Immature natural killer cell (primary cell): ENCODE measurements at regions not wholly inside any gene's neighbourhood (a gene's known extent, or its start where the extent isn't known, plus 50 kb on each side); places are given as distances from the start of the nearest gene placed in this dataset.

Source experiments
- DNase-seq, 3 donors: peaks; one replicate each; pipeline ENCODE4 v3.0.0; 2022; ENCODE audit warnings: mixed read lengths in 1 of 3
- H3K27ac Mint-ChIP-seq, 6 donors: one replicate each; pipeline ENCODE4 v1.8.0; 2020; ENCODE audit warnings: mixed read lengths in 6 of 6, mild to moderate bottlenecking in 5 of 6, inconsistent platforms in 4 of 6, moderate library complexity in 3 of 6
- H3K27me3 Mint-ChIP-seq, 3 donors: one replicate each; pipeline ENCODE4 v1.8.0; 2020 to 2021; ENCODE audit warnings: low read depth in 3 of 3, mild to moderate bottlenecking in 3 of 3, mixed read lengths in 3 of 3, moderate library complexity in 3 of 3, inconsistent platforms in 1 of 3
- H3K36me3 Mint-ChIP-seq, 3 donors: one replicate each; pipeline ENCODE4 v1.8.0; 2020; ENCODE audit warnings: mixed read lengths in 3 of 3, inconsistent platforms in 2 of 3, mild to moderate bottlenecking in 2 of 3
- H3K4me1 Mint-ChIP-seq, 2 donors: one replicate each; pipeline ENCODE4 v1.8.0; 2020; ENCODE audit warnings: inconsistent platforms in 2 of 2, mild to moderate bottlenecking in 2 of 2, mixed read lengths in 2 of 2, moderate library complexity in 1 of 2
- H3K4me3 Mint-ChIP-seq, 5 donors: one replicate each; pipeline ENCODE4 v1.8.0; 2020; ENCODE audit warnings: mild to moderate bottlenecking in 5 of 5, mixed read lengths in 5 of 5, inconsistent platforms in 3 of 5, moderate library complexity in 3 of 5
- H3K9me3 Mint-ChIP-seq, 6 donors: one replicate each; pipeline ENCODE4 v1.8.0; 2020; ENCODE audit warnings: mild to moderate bottlenecking in 6 of 6, mixed read lengths in 6 of 6, inconsistent platforms in 4 of 6, moderate library complexity in 3 of 6

DNA sequence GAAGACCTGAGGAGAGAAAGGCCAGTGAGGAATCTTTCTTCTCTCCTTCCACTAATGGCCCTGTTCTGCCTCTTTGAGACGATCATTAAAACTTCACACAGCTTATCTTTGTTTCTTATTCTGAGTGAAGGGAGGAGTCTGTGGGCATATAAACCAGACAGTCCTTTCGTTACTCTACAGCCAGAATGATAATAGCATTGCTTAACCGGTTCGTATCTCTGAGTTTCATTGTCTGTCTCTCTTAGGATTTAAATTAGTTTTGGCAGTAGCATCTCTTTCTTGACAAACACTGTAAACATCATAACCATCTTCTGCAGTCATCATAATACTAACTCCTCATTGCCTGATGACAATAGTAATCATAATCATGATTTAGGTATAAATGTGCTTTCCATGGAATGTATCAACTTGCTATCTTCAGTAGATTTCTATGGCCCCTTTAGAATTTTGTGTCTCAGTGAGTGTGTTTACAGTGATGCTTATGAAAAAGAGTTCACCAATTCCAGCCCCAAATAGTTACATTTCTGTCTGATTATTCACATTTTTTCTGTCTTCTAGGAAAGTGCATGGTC, 618.8 kb upstream of the KLF4 start:
- Mint-ChIP-seq H3K27me3 (no peaks in the 10 kb centered on the region), H3K4me3 (no peak overlapping the region), H3K27ac (no peak overlapping the region), H3K9me3 (peaks cover 0 to 11% (median 0%) of the 10 kb centered on the region in 6 donors), H3K4me1 (no peaks in the 10 kb centered on the region), H3K36me3 (no peaks in the 10 kb centered on the region)
- no peak for DNase-seq

DNA sequence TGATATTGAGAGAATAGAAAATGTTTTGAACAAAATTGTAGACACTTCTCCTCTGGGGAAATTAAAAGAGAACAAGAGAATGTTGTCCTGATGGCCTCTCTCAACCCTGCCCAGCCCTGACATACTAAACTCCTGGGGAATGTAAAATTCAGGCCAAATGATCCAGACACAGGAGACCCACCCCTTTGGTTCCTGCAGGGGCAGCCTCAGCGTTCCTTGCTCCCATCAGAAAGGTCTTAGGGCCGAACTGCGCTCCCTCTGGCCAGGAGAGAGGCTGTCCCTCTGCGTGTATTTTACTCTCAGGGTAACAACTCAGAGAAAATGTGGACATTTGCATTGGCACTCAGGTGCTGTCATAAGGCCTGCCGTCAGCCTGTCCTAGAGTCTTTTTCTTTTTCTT, 616.3 kb upstream of the KLF4 start:
- no peak for DNase-seq
- Mint-ChIP-seq H3K27me3 (no peaks in the 10 kb centered on the region), H3K36me3 (no peaks in the 10 kb centered on the region), H3K4me3 (no peak overlapping the region), H3K27ac (no peak overlapping the region), H3K4me1 (no peaks in the 10 kb centered on the region), H3K9me3 (peaks cover 0 to 6% (median 4%) of the 10 kb centered on the region in 6 donors)

DNA sequence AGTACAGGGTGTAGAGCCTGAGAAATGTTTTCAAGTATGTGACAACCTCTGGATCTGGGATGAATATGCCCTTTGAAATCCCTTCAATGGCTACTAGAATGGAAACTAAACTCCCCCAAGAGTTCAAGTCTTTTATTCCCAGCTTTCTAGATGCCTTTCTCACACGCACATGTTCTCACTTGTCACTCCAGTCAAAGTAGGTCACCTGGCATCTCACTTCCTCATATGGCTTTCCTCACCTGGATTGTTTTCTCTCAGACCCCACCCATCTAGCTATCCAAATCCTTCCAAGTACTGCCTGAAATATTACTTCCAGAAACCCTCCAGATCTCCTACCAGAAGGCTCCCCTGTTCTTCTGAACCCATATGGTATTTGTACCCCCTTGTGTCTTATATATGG, 615.4 kb upstream of the KLF4 start:
- Mint-ChIP-seq H3K27ac (no peak overlapping the region), H3K4me1 (no peaks in the 10 kb centered on the region), H3K9me3 (peaks cover 0 to 8% (median 4%) of the 10 kb centered on the region in 6 donors), H3K4me3 (no peak overlapping the region), H3K27me3 (peaks cover 0 to 2% (median 2%) of the 10 kb centered on the region in 3 donors), H3K36me3 (no peaks in the 10 kb centered on the region)
- DNase-seq: no peak

DNA sequence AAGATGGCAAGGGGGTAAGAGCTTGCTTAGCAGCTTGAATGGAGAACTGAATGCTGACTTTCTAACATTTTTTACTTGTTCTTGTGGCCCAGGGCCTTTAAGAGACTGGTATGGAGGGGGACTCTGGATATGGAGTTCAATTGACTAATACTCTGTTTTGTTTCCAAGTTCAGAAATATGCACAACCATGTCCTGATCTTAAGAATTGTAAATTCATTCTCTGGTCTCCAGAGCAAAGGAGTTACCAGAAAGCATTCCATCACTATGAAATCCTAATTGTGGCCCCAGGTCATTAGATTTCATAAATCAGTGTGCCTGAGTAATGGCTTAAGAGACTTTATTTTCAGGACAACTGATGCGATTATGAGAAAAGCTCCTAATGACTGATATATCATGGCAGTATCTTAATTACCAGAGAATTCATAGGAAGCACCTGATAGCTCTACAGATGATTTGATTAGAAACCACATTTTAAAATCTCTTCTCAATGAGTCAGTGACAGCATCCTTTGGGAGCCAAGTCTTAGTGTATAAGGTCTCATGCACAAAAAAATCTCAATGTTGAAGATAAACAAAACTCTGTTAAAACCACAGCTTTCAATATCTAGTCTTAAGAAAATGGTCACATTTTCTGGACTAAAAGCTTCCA, 613.6 kb upstream of the KLF4 start:
- H3K4me3 Mint-ChIP-seq: no peak overlapping the region
- no peaks in the 10 kb centered on the region for H3K4me1 Mint-ChIP-seq
- no peak for DNase-seq
- H3K27ac Mint-ChIP-seq: no peak overlapping the region
- peaks cover 0 to 2% (median 2%) of the 10 kb centered on the region in 3 donors for H3K27me3 Mint-ChIP-seq
- H3K9me3 Mint-ChIP-seq: peaks cover 0 to 8% (median 4%) of the 10 kb centered on the region in 6 donors
- no peaks in the 10 kb centered on the region for H3K36me3 Mint-ChIP-seq

GRCh38 chr9:108101410-108101809, 611.8 kb upstream of the KLF4 start:
- peaks cover 0 to 8% (median 4%) of the 10 kb centered on the region in 6 donors for H3K9me3 Mint-ChIP-seq
- no peaks in the 10 kb centered on the region for H3K36me3 Mint-ChIP-seq
- H3K27ac Mint-ChIP-seq: no peak overlapping the region

DNA sequence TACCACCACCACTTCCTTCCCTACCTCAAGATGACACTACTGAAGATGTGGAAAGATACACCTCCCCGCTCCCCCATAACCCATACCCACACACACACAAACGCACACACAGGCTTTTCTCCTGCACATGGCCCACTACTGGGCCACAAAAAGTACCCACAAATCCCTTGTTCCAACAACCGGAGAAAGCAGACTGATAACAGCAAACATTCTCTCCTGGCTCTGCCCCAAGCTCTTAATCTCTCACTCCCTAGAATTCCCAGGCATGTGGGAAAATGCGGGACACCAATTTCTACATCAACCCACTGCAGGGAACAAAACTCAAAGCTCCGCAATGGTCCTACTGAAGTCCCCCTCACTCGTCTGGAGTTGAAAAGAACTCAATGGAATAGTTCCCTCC, 611.0 kb upstream of the KLF4 start:
- H3K4me3 Mint-ChIP-seq: no peak overlapping the region
- H3K4me1 Mint-ChIP-seq: no peaks in the 10 kb centered on the region
- H3K27ac Mint-ChIP-seq: no peak overlapping the region
- peaks cover 0 to 4% (median 2%) of the 10 kb centered on the region in 3 donors for H3K27me3 Mint-ChIP-seq
- H3K9me3 Mint-ChIP-seq: peaks cover 0 to 8% (median 4%) of the 10 kb centered on the region in 6 donors
- no peak for DNase-seq
- no peaks in the 10 kb centered on the region for H3K36me3 Mint-ChIP-seq

More at GRCh38 chr9:108101410-108101809, 611.8 kb upstream of the KLF4 start:
- peaks cover 0 to 3% (median 2%) of the 10 kb centered on the region in 3 donors for H3K27me3 Mint-ChIP-seq
- H3K4me1 Mint-ChIP-seq: no peaks in the 10 kb centered on the region
- DNase-seq: no peak
- no peak overlapping the region for H3K4me3 Mint-ChIP-seq

DNA sequence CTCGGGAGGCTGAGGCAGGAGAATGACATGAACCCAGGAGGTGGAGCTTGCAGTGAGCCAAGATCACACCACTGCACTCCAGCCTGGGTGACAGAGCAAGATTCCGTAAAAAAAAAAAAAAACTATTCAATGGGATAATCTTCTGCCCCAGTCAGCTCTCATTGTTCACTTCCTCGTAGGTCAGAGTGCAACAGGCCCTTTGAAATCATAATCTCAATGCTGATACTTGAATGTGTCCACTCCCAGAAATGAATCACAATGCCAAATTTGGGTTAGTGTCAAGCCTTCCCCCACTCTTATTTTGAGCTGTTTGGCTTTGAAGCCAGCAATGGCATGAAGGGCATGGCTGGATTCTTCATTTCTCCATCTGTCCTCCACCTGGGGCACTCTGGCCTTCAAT, 610.3 kb upstream of the KLF4 start:
- no peaks in the 10 kb centered on the region for H3K36me3 Mint-ChIP-seq
- peaks cover 0 to 10% (median 4%) of the 10 kb centered on the region in 6 donors for H3K9me3 Mint-ChIP-seq
- H3K4me1 Mint-ChIP-seq: no peaks in the 10 kb centered on the region

DNA sequence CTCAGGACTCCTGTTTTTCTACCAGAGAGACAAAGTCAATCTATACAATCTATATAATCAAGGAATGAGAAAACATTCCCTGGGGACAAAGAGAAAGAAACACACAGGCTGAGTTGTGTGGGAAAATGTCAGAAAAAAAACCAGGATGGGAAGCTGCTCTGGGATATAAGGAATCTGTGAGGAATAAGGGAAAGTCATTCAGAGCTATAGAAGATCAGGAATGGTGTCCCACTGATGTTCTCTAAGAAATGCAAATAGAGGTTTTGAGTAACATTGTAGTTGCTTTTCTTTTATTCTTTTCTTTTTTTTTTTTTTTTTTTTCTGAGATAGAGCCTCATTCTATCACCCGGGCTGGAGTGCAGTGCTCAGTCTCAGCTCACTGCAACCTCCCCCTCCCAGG, 605.9 kb upstream of the KLF4 start:
- no peak overlapping the region for H3K27ac Mint-ChIP-seq

More for the DNA sequence above, 610.3 kb upstream of the KLF4 start:
- DNase-seq: no peak
- H3K4me3 Mint-ChIP-seq: no peak overlapping the region
- H3K27ac Mint-ChIP-seq: no peak overlapping the region
- peaks cover 0 to 4% (median 2%) of the 10 kb centered on the region in 3 donors for H3K27me3 Mint-ChIP-seq

GRCh38 chr9:108094676-108094993, 605.1 kb upstream of the KLF4 start:
- peaks cover 0 to 21% (median 6%) of the 10 kb centered on the region in 6 donors for H3K9me3 Mint-ChIP-seq
- H3K27ac Mint-ChIP-seq: no peak overlapping the region
- no peak overlapping the region for H3K4me3 Mint-ChIP-seq
- H3K27me3 Mint-ChIP-seq: peaks cover 0 to 2% (median 0%) of the 10 kb centered on the region in 3 donors
- peaks cover 0 to 3% (median 0%) of the 10 kb centered on the region in 3 donors for H3K36me3 Mint-ChIP-seq
- no peaks in the 10 kb centered on the region for H3K4me1 Mint-ChIP-seq
- DNase-seq: no peak

More for the DNA sequence above, 605.9 kb upstream of the KLF4 start:
- Mint-ChIP-seq H3K27me3 (peaks cover 0 to 3% (median under 1%) of the 10 kb centered on the region in 3 donors), H3K4me3 (no peak overlapping the region), H3K9me3 (peaks cover 0 to 21% (median 7%) of the 10 kb centered on the region in 6 donors), H3K4me1 (no peaks in the 10 kb centered on the region), H3K36me3 (peaks cover 0 to 3% (median 0%) of the 10 kb centered on the region in 3 donors)
- DNase-seq: no peak

DNA sequence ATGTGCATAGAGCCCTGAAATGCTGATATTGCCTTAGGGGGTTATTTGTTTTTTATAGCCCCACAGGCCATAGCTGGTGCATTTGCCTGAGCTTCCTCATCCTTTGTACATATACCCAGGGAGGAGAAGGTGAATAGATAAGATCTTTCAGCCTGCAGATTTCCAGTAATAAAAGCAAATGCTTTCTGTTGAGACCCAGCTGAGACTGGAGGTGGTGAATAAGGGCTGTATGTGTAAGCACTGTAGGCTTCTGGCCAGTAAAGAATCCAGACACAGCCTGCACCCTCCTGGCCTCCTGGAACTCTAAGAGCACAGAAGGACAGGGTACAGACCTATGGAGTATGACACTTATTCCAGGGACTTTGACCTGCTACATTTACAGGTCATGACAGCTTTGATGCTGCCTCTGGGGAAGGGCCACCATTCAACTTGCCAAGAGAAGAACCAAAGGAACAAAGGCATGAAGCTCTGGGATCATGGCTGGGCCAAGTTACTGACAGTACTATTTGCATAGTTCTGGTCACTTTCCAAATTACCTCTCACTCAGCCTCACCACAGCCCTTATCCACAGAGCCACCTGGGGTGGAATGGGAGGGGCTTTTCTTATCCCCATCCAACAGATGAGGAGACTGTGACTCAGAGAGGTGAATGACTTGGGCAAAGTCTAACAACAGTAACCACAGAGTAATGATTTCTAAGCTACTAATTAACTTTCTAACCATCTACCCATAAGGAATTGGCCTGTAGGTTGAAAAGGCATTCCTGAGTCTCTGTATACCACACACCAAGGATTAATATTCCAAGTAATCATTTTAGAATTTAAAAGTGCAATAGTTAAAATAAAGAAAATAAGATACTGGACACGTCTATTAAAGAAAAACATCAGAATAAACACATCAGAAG, 604.5 kb upstream of the KLF4 start:
- Mint-ChIP-seq H3K4me1 (no peaks in the 10 kb centered on the region), H3K27me3 (peaks cover 0 to 2% (median 0%) of the 10 kb centered on the region in 3 donors), H3K9me3 (peaks cover 0 to 21% (median 7%) of the 10 kb centered on the region in 6 donors), H3K27ac (no peak overlapping the region), H3K4me3 (no peak overlapping the region), H3K36me3 (peaks cover 0 to 3% (median 0%) of the 10 kb centered on the region in 3 donors)
- no peak for DNase-seq

GRCh38 chr9:108088916-108089315, 599.3 kb upstream of the KLF4 start:
- DNase-seq: no peak
- Mint-ChIP-seq H3K27ac (no peak overlapping the region), H3K9me3 (peaks cover 2 to 28% (median 7%) of the 10 kb centered on the region in 6 donors)

DNA sequence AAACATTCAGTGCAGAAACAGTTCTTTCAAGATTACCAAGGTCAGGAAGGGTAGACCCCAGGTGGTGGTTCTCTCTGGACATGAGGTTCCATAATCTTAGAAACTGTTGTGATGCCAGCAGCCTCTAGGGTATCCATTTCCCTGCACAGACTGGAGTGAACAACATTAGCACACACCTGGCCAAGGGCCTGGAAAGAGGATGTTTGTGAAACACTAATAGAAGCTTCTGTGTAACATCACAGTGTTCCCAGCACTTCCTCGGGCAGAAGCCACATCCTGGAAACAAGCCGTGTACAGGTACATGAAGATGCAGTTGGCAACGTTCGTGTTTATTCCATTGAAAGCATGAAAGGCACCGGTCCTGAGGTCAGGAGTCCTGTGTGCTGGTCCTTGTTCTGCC, 598.2 kb upstream of the KLF4 start:
- Mint-ChIP-seq H3K9me3 (peaks cover 3 to 28% (median 7%) of the 10 kb centered on the region in 6 donors), H3K4me3 (no peak overlapping the region), H3K4me1 (no peaks in the 10 kb centered on the region), H3K27me3 (peaks cover 0 to 2% (median 2%) of the 10 kb centered on the region in 3 donors), H3K36me3 (no peaks in the 10 kb centered on the region), H3K27ac (no peak overlapping the region)
- DNase-seq: no peak

More at GRCh38 chr9:108088916-108089315, 599.3 kb upstream of the KLF4 start:
- Mint-ChIP-seq H3K27me3 (peaks cover 0 to 2% (median 2%) of the 10 kb centered on the region in 3 donors), H3K36me3 (no peaks in the 10 kb centered on the region), H3K4me1 (no peaks in the 10 kb centered on the region), H3K4me3 (no peak overlapping the region)

- H3K27ac Mint-ChIP-seq: no peak overlapping the region
- H3K27me3 Mint-ChIP-seq: peaks cover 0 to 2% (median 2%) of the 10 kb centered on the region in 3 donors
- no peak overlapping the region for H3K4me3 Mint-ChIP-seq
- no peak for DNase-seq
- H3K4me1 Mint-ChIP-seq: no peaks in the 10 kb centered on the region
- H3K36me3 Mint-ChIP-seq: no peaks in the 10 kb centered on the region
- H3K9me3 Mint-ChIP-seq: peaks cover 4 to 22% (median 6%) of the 10 kb centered on the region in 6 donors
Observed at GRCh38 chr9:108086624-108087023, 597.1 kb upstream of the KLF4 start.

- DNase-seq: no peak
- Mint-ChIP-seq H3K27me3 (peaks cover 0 to 2% (median 2%) of the 10 kb centered on the region in 3 donors), H3K36me3 (no peaks in the 10 kb centered on the region), H3K9me3 (peaks cover 2 to 18% (median 8%) of the 10 kb centered on the region in 6 donors), H3K4me3 (no peak overlapping the region), H3K27ac (no peak overlapping the region), H3K4me1 (no peaks in the 10 kb centered on the region)
Observed at GRCh38 chr9:108085294-108085693, 595.7 kb upstream of the KLF4 start.
